H9 (cell line): ENCODE measurements at regions not wholly inside any gene's neighbourhood (a gene's known extent, or its start where the extent isn't known, plus 50 kb on each side); places are given as distances from the start of the nearest gene placed in this dataset.

Experiments used
- DNase-seq: peaks from one replicate; pipeline ENCODE4 v3.0.0-alpha.2; 2017
- H2AFZ ChIP-seq: one replicate; pipeline ENCODE4 v1.6.1; 2013; ENCODE audit warnings: mild to moderate bottlenecking, low read length, control low read depth, moderate library complexity
- H2AK5ac ChIP-seq: 2 replicates; pipeline ENCODE4 v1.6.1; 2013; ENCODE audit warnings: low read length, control low read depth, mixed read lengths; ENCODE audit not compliant: insufficient read length
- H2BK120ac ChIP-seq: one replicate; pipeline ENCODE4 v1.6.1; 2013; ENCODE audit warnings: low read depth, mild to moderate bottlenecking, low read length, control low read depth, inconsistent platforms; ENCODE audit not compliant: poor library complexity, severe bottlenecking
- H2BK12ac ChIP-seq: 2 replicates; pipeline ENCODE4 v1.6.1; 2013; ENCODE audit warnings: low read length, control low read depth, mixed read lengths, low read depth; ENCODE audit not compliant: insufficient read length
- H2BK15ac ChIP-seq: 2 replicates; pipeline ENCODE4 v1.6.1; 2013; ENCODE audit warnings: low read depth, low read length, control low read depth
- H2BK20ac ChIP-seq: one replicate; pipeline ENCODE4 v1.6.1; 2013; ENCODE audit warnings: low read depth, mild to moderate bottlenecking, low read length, control low read depth, inconsistent platforms; ENCODE audit not compliant: poor library complexity, severe bottlenecking
- H2BK5ac ChIP-seq: 2 replicates; pipeline ENCODE4 v1.6.1; 2013; ENCODE audit warnings: low read length, control low read depth, mixed read lengths; ENCODE audit not compliant: insufficient read length
- H3K14ac ChIP-seq: 2 replicates; pipeline ENCODE4 v1.6.1; 2013; ENCODE audit warnings: low read length, control low read depth; ENCODE audit not compliant: insufficient read depth
- H3K18ac ChIP-seq: 2 replicates; pipeline ENCODE4 v1.6.1; 2013; ENCODE audit warnings: low read depth, mild to moderate bottlenecking, mixed read lengths, low read length, control low read depth; ENCODE audit not compliant: insufficient read length
- H3K23ac ChIP-seq: 2 replicates; pipeline ENCODE4 v1.6.1; 2013; ENCODE audit warnings: low read length, control low read depth, mixed read lengths, low read depth; ENCODE audit not compliant: insufficient read length
- H3K23me2 ChIP-seq: 2 replicates; pipeline ENCODE4 v1.6.1; 2013; ENCODE audit warnings: low read depth, mild to moderate bottlenecking, mixed read lengths, low read length, control low read depth; ENCODE audit not compliant: insufficient read length, poor library complexity, severe bottlenecking
- H3K27ac ChIP-seq: 2 replicates; pipeline ENCODE4 v1.5.1; 2013; ENCODE audit warnings: low read length, control low read depth, mixed read lengths, low read depth; ENCODE audit not compliant: insufficient read length
- H3K27me3 ChIP-seq: 2 replicates; pipeline ENCODE4 v1.6.1; 2013; ENCODE audit warnings: low read length, control low read depth, inconsistent platforms; ENCODE audit not compliant: insufficient read depth
- H3K4ac ChIP-seq: 2 replicates; pipeline ENCODE4 v1.6.1; 2013; ENCODE audit warnings: low read depth, mild to moderate bottlenecking, control low read depth, inconsistent platforms, low read length, moderate library complexity
- H3K4me1 ChIP-seq: 2 replicates; pipeline ENCODE4 v1.6.1; 2013; ENCODE audit warnings: low read length, control low read depth, inconsistent platforms; ENCODE audit not compliant: insufficient read depth
- H3K4me2 ChIP-seq: 2 replicates; pipeline ENCODE4 v1.6.1; 2013; ENCODE audit warnings: low read length, control low read depth, mixed read lengths; ENCODE audit not compliant: insufficient read length, insufficient read depth
- H3K56ac ChIP-seq: 2 replicates; pipeline ENCODE4 v1.6.1; 2013; ENCODE audit warnings: low read depth, mild to moderate bottlenecking, mixed read lengths, low read length, control low read depth; ENCODE audit not compliant: insufficient read length
- H3K79me1 ChIP-seq: 2 replicates; pipeline ENCODE4 v1.6.1; 2013; ENCODE audit warnings: low read depth, mild to moderate bottlenecking, moderate library complexity, low read length, control low read depth, inconsistent platforms; ENCODE audit not compliant: insufficient read depth, poor library complexity, severe bottlenecking
- H3K79me2 ChIP-seq: 2 replicates; pipeline ENCODE4 v1.6.1; 2013; ENCODE audit warnings: low read length, control low read depth, inconsistent platforms; ENCODE audit not compliant: insufficient read depth
- H3K9ac ChIP-seq: 2 replicates; pipeline ENCODE4 v1.6.1; 2013; ENCODE audit warnings: low read length, control low read depth, mixed read lengths; ENCODE audit not compliant: insufficient read length; ENCODE audit errors: extremely low read depth
- H3K9me3 ChIP-seq: one replicate; pipeline ENCODE4 v1.6.1; 2013; ENCODE audit warnings: low read depth, low read length, inconsistent platforms; ENCODE audit not compliant: control insufficient read depth
- H3T11ph ChIP-seq: one replicate; pipeline ENCODE4 v1.6.1; 2013; ENCODE audit warnings: mild to moderate bottlenecking, low read length, control low read depth, inconsistent platforms
- H4K20me1 ChIP-seq: one replicate; pipeline ENCODE4 v1.6.1; 2013; ENCODE audit not compliant: control insufficient read depth, insufficient read length, insufficient read depth
- H4K5ac ChIP-seq: 2 replicates; pipeline ENCODE4 v1.6.1; 2013; ENCODE audit warnings: low read depth, mild to moderate bottlenecking, mixed read lengths, low read length, control low read depth; ENCODE audit not compliant: insufficient read length
- H4K8ac ChIP-seq: replicated peaks from 2 replicates; pipeline ENCODE4 v1.6.1; 2013; ENCODE audit warnings: low read length, control low read depth, mixed read lengths, low read depth; ENCODE audit not compliant: insufficient read length
- H4K91ac ChIP-seq: 2 replicates; pipeline ENCODE4 v1.6.1; 2013; ENCODE audit warnings: low read depth, mild to moderate bottlenecking, moderate library complexity, mixed read lengths, low read length, control low read depth; ENCODE audit not compliant: insufficient read length
- H3K27ac Mint-ChIP-seq, 3 experiments: 2 replicates in 2 of 3; 3 replicates in 1 of 3; pipeline ENCODE4 v1.8.0; 2020 to 2021; ENCODE audit warnings: mixed read lengths in 3 of 3, mild to moderate bottlenecking in 1 of 3, moderate library complexity in 1 of 3
- H3K27me3 Mint-ChIP-seq: 2 replicates; pipeline ENCODE4 v1.8.0; 2021; ENCODE audit warnings: low read depth, mild to moderate bottlenecking, moderate library complexity, mixed read lengths
- H3K36me3 Mint-ChIP-seq, 3 experiments: 2 replicates in 2 of 3; 3 replicates in 1 of 3; pipeline ENCODE4 v1.8.0; 2020 to 2021; ENCODE audit warnings: low read depth in 3 of 3, mixed read lengths in 3 of 3; ENCODE audit not compliant: insufficient read depth in 1 of 3
- H3K4me1 Mint-ChIP-seq, 2 experiments: 2 replicates each; pipeline ENCODE4 v1.8.0; 2020; ENCODE audit warnings: mixed read lengths in 2 of 2
- H3K4me3 Mint-ChIP-seq, 2 experiments: 2 replicates in 1 of 2; 3 replicates in 1 of 2; pipeline ENCODE4 v1.8.0; 2020 to 2021; ENCODE audit warnings: mild to moderate bottlenecking in 2 of 2, mixed read lengths in 2 of 2, moderate library complexity in 1 of 2
- H3K9me3 Mint-ChIP-seq, 2 experiments: 2 replicates in 1 of 2; 3 replicates in 1 of 2; pipeline ENCODE4 v1.8.0; 2020; ENCODE audit warnings: mild to moderate bottlenecking in 2 of 2, mixed read lengths in 2 of 2, moderate library complexity in 1 of 2
- WGBS: extraction: QIAGEN DNeasy Blood & Tissue Kit; methylation state at CpG from one replicate; pipeline ENCODE4 v1.1.7; 2013; ENCODE audit warnings: missing lambda C conversion rate, low lambda C conversion rate, mixed read lengths; ENCODE audit not compliant: insufficient read length; ENCODE audit errors: extremely low coverage; 5-methylcytosine and 5-hydroxymethylcytosine counted together
- TF ChIP-seq, protein P1 (sequence below): fragments of 200-600 bp; sonication (generic); conservative IDR thresholded peaks from 3 replicates; pipeline ENCODE4 v1.8.0; 2021; ENCODE audit warnings: antibody characterized with exemption, mild to moderate bottlenecking

DNA sequence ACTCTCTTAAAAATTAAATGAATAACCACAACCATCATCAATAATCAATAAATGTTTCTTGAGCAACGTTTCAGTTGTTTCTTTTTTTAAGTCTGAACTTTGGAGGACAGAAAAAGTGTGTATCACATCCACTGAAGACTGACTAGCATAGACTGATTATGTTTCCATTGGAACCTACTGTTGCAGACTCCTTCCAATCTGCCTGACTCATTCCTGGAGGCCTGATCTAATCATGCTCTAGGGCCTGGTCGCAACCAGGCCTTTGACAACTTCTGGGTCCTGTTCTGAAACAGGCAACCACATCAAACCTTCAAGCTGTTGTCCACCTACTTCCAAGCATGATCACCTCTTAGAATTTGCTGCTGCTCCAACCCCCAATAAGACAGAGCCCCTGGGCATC lies 109.2 kb upstream of the NUDT7 start:
- H2BK20ac ChIP-seq = no peak overlapping the region
- H2BK12ac ChIP-seq = no peak overlapping the region
- H4K5ac ChIP-seq = no peak overlapping the region
- no peaks in the 10 kb centered on the region for H3K4me1 ChIP-seq
- no peak overlapping the region for H3K27ac ChIP-seq
- H4K91ac ChIP-seq = no peak overlapping the region
- no peak overlapping the region for H3K4ac ChIP-seq
- H2AFZ ChIP-seq = no peak overlapping the region
- H2AK5ac ChIP-seq = no peak overlapping the region
- H3K18ac ChIP-seq = no peak overlapping the region
- H3K9ac ChIP-seq = no peak overlapping the region
- H3K9me3 Mint-ChIP-seq = no peaks in the 10 kb centered on the region
- H4K20me1 ChIP-seq = no peaks in the 10 kb centered on the region
- H3K27ac Mint-ChIP-seq = no peak overlapping the region
- no peaks in the 10 kb centered on the region for H3K36me3 Mint-ChIP-seq
- H3K79me1 ChIP-seq = no peaks in the 10 kb centered on the region
- H3K23me2 ChIP-seq = no peaks in the 10 kb centered on the region
- no peaks in the 10 kb centered on the region for H3K27me3 ChIP-seq
- DNase-seq = no peak
- H3K56ac ChIP-seq = no peak overlapping the region
- WGBS = no CpG with 5 or more reads among the region's 2 CpGs
- no peak overlapping the region for H3K4me2 ChIP-seq
- H3K27me3 Mint-ChIP-seq = peaks cover 2% of the 10 kb centered on the region
- no peaks in the 10 kb centered on the region for H3K79me2 ChIP-seq
- no peak overlapping the region for H2BK120ac ChIP-seq
- H3T11ph ChIP-seq = no peak overlapping the region
- no peak overlapping the region for H2BK5ac ChIP-seq
- no peak overlapping the region for H2BK15ac ChIP-seq
- H3K23ac ChIP-seq = no peak overlapping the region
- no peak overlapping the region for H4K8ac ChIP-seq
- no peak overlapping the region for H3K4me3 Mint-ChIP-seq
- H3K14ac ChIP-seq = no peak overlapping the region
- H3K4me1 Mint-ChIP-seq = no peaks in the 10 kb centered on the region
- TF ChIP-seq, protein P1, sequence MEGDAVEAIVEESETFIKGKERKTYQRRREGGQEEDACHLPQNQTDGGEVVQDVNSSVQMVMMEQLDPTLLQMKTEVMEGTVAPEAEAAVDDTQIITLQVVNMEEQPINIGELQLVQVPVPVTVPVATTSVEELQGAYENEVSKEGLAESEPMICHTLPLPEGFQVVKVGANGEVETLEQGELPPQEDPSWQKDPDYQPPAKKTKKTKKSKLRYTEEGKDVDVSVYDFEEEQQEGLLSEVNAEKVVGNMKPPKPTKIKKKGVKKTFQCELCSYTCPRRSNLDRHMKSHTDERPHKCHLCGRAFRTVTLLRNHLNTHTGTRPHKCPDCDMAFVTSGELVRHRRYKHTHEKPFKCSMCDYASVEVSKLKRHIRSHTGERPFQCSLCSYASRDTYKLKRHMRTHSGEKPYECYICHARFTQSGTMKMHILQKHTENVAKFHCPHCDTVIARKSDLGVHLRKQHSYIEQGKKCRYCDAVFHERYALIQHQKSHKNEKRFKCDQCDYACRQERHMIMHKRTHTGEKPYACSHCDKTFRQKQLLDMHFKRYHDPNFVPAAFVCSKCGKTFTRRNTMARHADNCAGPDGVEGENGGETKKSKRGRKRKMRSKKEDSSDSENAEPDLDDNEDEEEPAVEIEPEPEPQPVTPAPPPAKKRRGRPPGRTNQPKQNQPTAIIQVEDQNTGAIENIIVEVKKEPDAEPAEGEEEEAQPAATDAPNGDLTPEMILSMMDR = no peak
- no peaks in the 10 kb centered on the region for H3K9me3 ChIP-seq
